ENCODE measurements at regions not wholly inside any gene's neighbourhood (a gene's known extent, or its start where the extent isn't known, plus 50 kb on each side); places are given as distances from the start of the nearest gene placed in this dataset.

- Histone ChIP-seq H3K36me3 (ENCODE audit: control insufficient read depth, insufficient read depth, low read length) (no peaks in the 10 kb centered on the region), H3K9me3 (ENCODE audit: control insufficient read depth, insufficient read depth, low read length) (no peaks in the 10 kb centered on the region), H3K4me3 (ENCODE audit: low read depth, low read length) (no peak overlapping the region), H3K27me3 (ENCODE audit: control insufficient read depth, insufficient read depth, low read length) (no peaks in the 10 kb centered on the region), H3K4me1 (ENCODE audit: control insufficient read depth, insufficient read depth, low read length) (no peaks in the 10 kb centered on the region), H3K27ac (ENCODE audit: low read depth, low read length) (no peak overlapping the region)
- no peak for DNase-seq (ENCODE audit: low read depth in 4 of 6, low spot score in 6 of 6)
- no CpG with 5 or more reads among the region's 3 CpGs for WGBS (ENCODE audit: insufficient coverage)
These were observed 409.8 kb downstream of the TBL1XR1 start for GRCh38 chr3:176787506-176787905.

GRCh38 chr3:176785171-176785570, 412.1 kb downstream of the TBL1XR1 start:
- no peak overlapping the region for H3K27ac ChIP-seq (ENCODE audit: low read depth, low read length)
- no peaks in the 10 kb centered on the region for H3K36me3 ChIP-seq (ENCODE audit: control insufficient read depth, insufficient read depth, low read length)
- DNase-seq (ENCODE audit: low read depth in 4 of 6, low spot score in 6 of 6): peak in 3 of 6 donors; percentile 20 to 87 (median 55)
- no peaks in the 10 kb centered on the region for H3K27me3 ChIP-seq (ENCODE audit: control insufficient read depth, insufficient read depth, low read length)
- WGBS (ENCODE audit: insufficient coverage): 0% methylated on average over 1 of the region's 3 CpGs
- H3K4me3 ChIP-seq (ENCODE audit: low read depth, low read length): no peak overlapping the region
- H3K4me1 ChIP-seq (ENCODE audit: control insufficient read depth, insufficient read depth, low read length): no peaks in the 10 kb centered on the region
- H3K9me3 ChIP-seq (ENCODE audit: control insufficient read depth, insufficient read depth, low read length): no peaks in the 10 kb centered on the region

GRCh38 chr3:176780766-176781165, 416.5 kb downstream of the TBL1XR1 start:
- H3K4me1 ChIP-seq (ENCODE audit: control insufficient read depth, insufficient read depth, low read length): no peaks in the 10 kb centered on the region

GRCh38 chr3:176776622-176777175, 420.6 kb downstream of the TBL1XR1 start:
- Histone ChIP-seq H3K9me3 (ENCODE audit: control insufficient read depth, insufficient read depth, low read length) (no peaks in the 10 kb centered on the region), H3K27ac (ENCODE audit: low read depth, low read length) (no peak overlapping the region), H3K36me3 (ENCODE audit: control insufficient read depth, insufficient read depth, low read length) (no peaks in the 10 kb centered on the region), H3K27me3 (ENCODE audit: control insufficient read depth, insufficient read depth, low read length) (no peaks in the 10 kb centered on the region), H3K4me3 (ENCODE audit: low read depth, low read length) (no peak overlapping the region), H3K4me1 (ENCODE audit: control insufficient read depth, insufficient read depth, low read length) (no peaks in the 10 kb centered on the region)
- 57% methylated on average over 3 of the region's 7 CpGs for WGBS (ENCODE audit: insufficient coverage)
- DNase-seq (ENCODE audit: low read depth in 4 of 6, low spot score in 6 of 6): peak in 2 of 6 donors; percentile 19 to 60

More at GRCh38 chr3:176780766-176781165, 416.5 kb downstream of the TBL1XR1 start:
- Histone ChIP-seq H3K9me3 (ENCODE audit: control insufficient read depth, insufficient read depth, low read length) (no peaks in the 10 kb centered on the region), H3K27me3 (ENCODE audit: control insufficient read depth, insufficient read depth, low read length) (no peaks in the 10 kb centered on the region), H3K27ac (ENCODE audit: low read depth, low read length) (no peak overlapping the region), H3K36me3 (ENCODE audit: control insufficient read depth, insufficient read depth, low read length) (no peaks in the 10 kb centered on the region), H3K4me3 (ENCODE audit: low read depth, low read length) (no peak overlapping the region)
- DNase-seq (ENCODE audit: low read depth in 4 of 6, low spot score in 6 of 6): no peak

- H3K27ac ChIP-seq (ENCODE audit: low read depth, low read length): no peak overlapping the region
- no peaks in the 10 kb centered on the region for H3K4me1 ChIP-seq (ENCODE audit: control insufficient read depth, insufficient read depth, low read length)
- no peak for DNase-seq (ENCODE audit: low read depth in 4 of 6, low spot score in 6 of 6)
- no peaks in the 10 kb centered on the region for H3K36me3 ChIP-seq (ENCODE audit: control insufficient read depth, insufficient read depth, low read length)
- no peak overlapping the region for H3K4me3 ChIP-seq (ENCODE audit: low read depth, low read length)
- H3K27me3 ChIP-seq (ENCODE audit: control insufficient read depth, insufficient read depth, low read length): no peaks in the 10 kb centered on the region
- no CpG with 5 or more reads among the region's 1 CpG for WGBS (ENCODE audit: insufficient coverage)
- no peaks in the 10 kb centered on the region for H3K9me3 ChIP-seq (ENCODE audit: control insufficient read depth, insufficient read depth, low read length)
These were observed 427.6 kb downstream of the TBL1XR1 start for GRCh38 chr3:176769547-176770190.

GRCh38 chr3:176767385-176767784, 429.9 kb downstream of the TBL1XR1 start:
- H3K36me3 ChIP-seq (ENCODE audit: control insufficient read depth, insufficient read depth, low read length): no peaks in the 10 kb centered on the region
- DNase-seq (ENCODE audit: low read depth in 4 of 6, low spot score in 6 of 6): no peak
- H3K27me3 ChIP-seq (ENCODE audit: control insufficient read depth, insufficient read depth, low read length): no peaks in the 10 kb centered on the region
- H3K27ac ChIP-seq (ENCODE audit: low read depth, low read length): no peak overlapping the region
- no CpG with 5 or more reads among the region's 2 CpGs for WGBS (ENCODE audit: insufficient coverage)
- H3K4me1 ChIP-seq (ENCODE audit: control insufficient read depth, insufficient read depth, low read length): no peaks in the 10 kb centered on the region
- no peak overlapping the region for H3K4me3 ChIP-seq (ENCODE audit: low read depth, low read length)
- H3K9me3 ChIP-seq (ENCODE audit: control insufficient read depth, insufficient read depth, low read length): peaks cover 1% of the 10 kb centered on the region

- WGBS (ENCODE audit: insufficient coverage): 83% methylated on average over 1 of the region's 1 CpG
- Histone ChIP-seq H3K4me1 (ENCODE audit: control insufficient read depth, insufficient read depth, low read length) (no peaks in the 10 kb centered on the region), H3K9me3 (ENCODE audit: control insufficient read depth, insufficient read depth, low read length) (peaks cover 1% of the 10 kb centered on the region), H3K27me3 (ENCODE audit: control insufficient read depth, insufficient read depth, low read length) (no peaks in the 10 kb centered on the region), H3K4me3 (ENCODE audit: low read depth, low read length) (no peak overlapping the region), H3K36me3 (ENCODE audit: control insufficient read depth, insufficient read depth, low read length) (no peaks in the 10 kb centered on the region), H3K27ac (ENCODE audit: low read depth, low read length) (no peak overlapping the region)
- no peak for DNase-seq (ENCODE audit: low read depth in 4 of 6, low spot score in 6 of 6)
These were observed 430.4 kb downstream of the TBL1XR1 start for GRCh38 chr3:176766862-176767261.

- no CpG with 5 or more reads among the region's 3 CpGs for WGBS (ENCODE audit: insufficient coverage)
- H3K9me3 ChIP-seq (ENCODE audit: control insufficient read depth, insufficient read depth, low read length): peaks cover 1% of the 10 kb centered on the region
- no peak for DNase-seq (ENCODE audit: low read depth in 4 of 6, low spot score in 6 of 6)
- no peaks in the 10 kb centered on the region for H3K4me1 ChIP-seq (ENCODE audit: control insufficient read depth, insufficient read depth, low read length)
- no peak overlapping the region for H3K4me3 ChIP-seq (ENCODE audit: low read depth, low read length)
- no peaks in the 10 kb centered on the region for H3K36me3 ChIP-seq (ENCODE audit: control insufficient read depth, insufficient read depth, low read length)
- H3K27me3 ChIP-seq (ENCODE audit: control insufficient read depth, insufficient read depth, low read length): no peaks in the 10 kb centered on the region
- no peak overlapping the region for H3K27ac ChIP-seq (ENCODE audit: low read depth, low read length)
These were observed 431.8 kb downstream of the TBL1XR1 start for GRCh38 chr3:176765382-176765900.

GRCh38 chr3:176759815-176760506, 437.3 kb downstream of the TBL1XR1 start:
- Histone ChIP-seq H3K4me3 (ENCODE audit: low read depth, low read length) (no peak overlapping the region), H3K27ac (ENCODE audit: low read depth, low read length) (no peak overlapping the region), H3K36me3 (ENCODE audit: control insufficient read depth, insufficient read depth, low read length) (no peaks in the 10 kb centered on the region), H3K9me3 (ENCODE audit: control insufficient read depth, insufficient read depth, low read length) (peaks cover 1% of the 10 kb centered on the region), H3K4me1 (ENCODE audit: control insufficient read depth, insufficient read depth, low read length) (no peaks in the 10 kb centered on the region), H3K27me3 (ENCODE audit: control insufficient read depth, insufficient read depth, low read length) (no peaks in the 10 kb centered on the region)
- no peak for DNase-seq (ENCODE audit: low read depth in 4 of 6, low spot score in 6 of 6)

- no peak overlapping the region for H3K27ac ChIP-seq (ENCODE audit: low read depth, low read length)
- H3K4me3 ChIP-seq (ENCODE audit: low read depth, low read length): no peak overlapping the region
- H3K4me1 ChIP-seq (ENCODE audit: control insufficient read depth, insufficient read depth, low read length): no peaks in the 10 kb centered on the region
- no peaks in the 10 kb centered on the region for H3K27me3 ChIP-seq (ENCODE audit: control insufficient read depth, insufficient read depth, low read length)
- no peaks in the 10 kb centered on the region for H3K36me3 ChIP-seq (ENCODE audit: control insufficient read depth, insufficient read depth, low read length)
- DNase-seq (ENCODE audit: low read depth in 4 of 6, low spot score in 6 of 6): no peak
- no peaks in the 10 kb centered on the region for H3K9me3 ChIP-seq (ENCODE audit: control insufficient read depth, insufficient read depth, low read length)
These were observed 439.9 kb downstream of the TBL1XR1 start for GRCh38 chr3:176757429-176757828.
